B cell (primary cell): ENCODE measurements at regions not wholly inside any gene's neighbourhood (a gene's known extent, or its start where the extent isn't known, plus 50 kb on each side); places are given as distances from the start of the nearest gene placed in this dataset.

ENCODE experiments used
- ATAC-seq: fragments of 200-7000 bp; cut with Tn5 transposase; one replicate; pipeline ENCODE4 v1.10.0; 2021; ENCODE audit warnings: low read depth, mild to moderate bottlenecking, moderate number of reproducible peaks, moderate library complexity
- CTCF ChIA-PET: fragments of 350-600 bp; sonication (Branson Sonifier 250); formaldehyde crosslinking; loops from one replicate; lab custom pipeline; 2021; ENCODE audit warnings: antibody characterized with exemption, inconsistent platforms; lab: Charles Lee
- POLR2A ChIA-PET: fragments of 350-600 bp; sonication (Branson Sonifier 250); formaldehyde crosslinking; loops from one replicate; lab custom pipeline; 2021; ENCODE audit warnings: antibody characterized with exemption; lab: Charles Lee
- DNase-seq: peaks from one replicate; pipeline ENCODE4 v3.0.0; 2013
- H2AFZ ChIP-seq: 2 replicates; pipeline ENCODE4 v1.6.1; 2012; ENCODE audit warnings: mild to moderate bottlenecking, low read depth, low read length; ENCODE audit not compliant: insufficient read depth, poor library complexity, severe bottlenecking
- H3K27ac ChIP-seq, 2 donors: 1 replicate in 1 of 2; 2 replicates in 1 of 2; pipeline ENCODE4 v1.5.1; 2012 to 2013; ENCODE audit warnings: low read length in 2 of 2, mild to moderate bottlenecking in 2 of 2, moderate library complexity in 1 of 2
- H3K27me3 ChIP-seq, 4 experiments: fragments of 200-600 bp in 1 of 4; sonication (generic) in 1 of 4; replicated peaks in 1 of 4; 1 replicate in 2 of 4; 2 replicates in 2 of 4; pipeline versions ENCODE4 v1.6.1 to v1.7.0; 2013 to 2016; ENCODE audit warnings: low read length in 3 of 4, mild to moderate bottlenecking in 2 of 4, mixed read lengths in 1 of 4, moderate library complexity in 1 of 4; ENCODE audit not compliant: insufficient read depth in 4 of 4, control insufficient read depth in 3 of 4; ENCODE audit errors: control extremely low read depth in 1 of 4
- H3K36me3 ChIP-seq, 2 experiments: replicated peaks in 1 of 2; 1 replicate in 1 of 2; 2 replicates in 1 of 2; pipeline versions ENCODE4 v1.6.1 to v1.7.1; 2013; ENCODE audit warnings: low read length in 1 of 2; ENCODE audit not compliant: insufficient read depth in 2 of 2, control insufficient read depth in 1 of 2; ENCODE audit errors: control extremely low read depth in 1 of 2, extremely low read depth in 1 of 2
- H3K4me1 ChIP-seq, 2 donors: fragments of 200-600 bp in 1 of 2; sonication (generic) in 1 of 2; 1 replicate in 1 of 2; 2 replicates in 1 of 2; pipeline versions ENCODE4 v1.5.1 to v1.6.1; 2013 to 2017; ENCODE audit warnings: low read length in 2 of 2; ENCODE audit not compliant: control insufficient read depth in 2 of 2, insufficient read depth in 2 of 2
- H3K4me2 ChIP-seq: replicated peaks from 2 replicates; pipeline ENCODE3; 2012; ENCODE audit warnings: mild to moderate bottlenecking, low read depth, low read length; ENCODE audit not compliant: poor library complexity, severe bottlenecking
- H3K4me3 ChIP-seq, 5 experiments: fragments of 200-600 bp in 1 of 5; sonication (generic) in 1 of 5; 1 replicate in 3 of 5; 2 replicates in 2 of 5; pipeline versions ENCODE4 v1.5.1 to v1.7.0; 2011 to 2016; ENCODE audit warnings: low read length in 4 of 5, mild to moderate bottlenecking in 4 of 5, low read depth in 2 of 5, control low read depth in 1 of 5, moderate library complexity in 1 of 5; ENCODE audit not compliant: insufficient read depth in 1 of 5; ENCODE audit errors: control extremely low read depth in 1 of 5, extremely low read depth in 1 of 5
- H3K79me2 ChIP-seq: fragments of 200-600 bp; sonication (generic); one replicate; pipeline ENCODE4 v1.6.0; 2016; ENCODE audit warnings: low read length; ENCODE audit not compliant: control insufficient read depth, insufficient read depth
- H3K9ac ChIP-seq: fragments of 200-600 bp; sonication (generic); 2 replicates; pipeline ENCODE4 v1.6.1; 2017; ENCODE audit warnings: mild to moderate bottlenecking, low read length, moderate library complexity
- H3K9me3 ChIP-seq, 3 donors: one replicate each; pipeline versions ENCODE4 v1.6.1 to v1.7.1; 2013; ENCODE audit warnings: low read length in 2 of 3; ENCODE audit not compliant: control insufficient read depth in 2 of 3, insufficient read depth in 1 of 3; ENCODE audit errors: control extremely low read depth in 1 of 3
- H4K20me1 ChIP-seq: 2 replicates; pipeline ENCODE4 v1.6.0; 2012; ENCODE audit warnings: mild to moderate bottlenecking, low read length; ENCODE audit not compliant: insufficient read depth, control insufficient read depth, poor library complexity, severe bottlenecking
- H3K27ac Mint-ChIP-seq: one replicate; pipeline ENCODE4 v1.8.0; 2021; ENCODE audit warnings: mixed read lengths
- H3K27me3 Mint-ChIP-seq: one replicate; pipeline ENCODE4 v1.8.0; 2021; ENCODE audit warnings: mixed read lengths
- H3K4me1 Mint-ChIP-seq: one replicate; pipeline ENCODE4 v1.8.0; 2021; ENCODE audit warnings: mixed read lengths
- H3K4me3 Mint-ChIP-seq: one replicate; pipeline ENCODE4 v1.8.0; 2021; ENCODE audit warnings: mixed read lengths
- H3K9me3 Mint-ChIP-seq: one replicate; pipeline ENCODE4 v1.8.0; 2022; ENCODE audit warnings: mixed read lengths; ENCODE audit not compliant: insufficient read depth
- EZH2 ChIP-seq: IDR thresholded peaks from 2 replicates; pipeline ENCODE4 v1.6.1; 2012; ENCODE audit warnings: borderline replicate concordance, low read depth, mild to moderate bottlenecking, moderate library complexity, low read length; ENCODE audit not compliant: insufficient read depth, poor library complexity, severe bottlenecking
- WGBS: methylation state at CpG from one replicate; pipeline ENCODE4 v1.1.5; 2013; ENCODE audit warnings: missing lambda C conversion rate; ENCODE audit not compliant: insufficient coverage; 5-methylcytosine and 5-hydroxymethylcytosine counted together
- intact Hi-C: fragments of 100-400 bp; cut with micrococcal nuclease; formaldehyde crosslinking; loops from one replicate; pipeline ENCODE4 v1.10.0; 2022
- TF ChIP-seq, protein P1 (sequence below): fragments of 200-600 bp; IDR thresholded peaks from one replicate; pipeline ENCODE4 v1.8.0; 2022; ENCODE audit warnings: antibody characterized with exemption, mild to moderate bottlenecking

DNA sequence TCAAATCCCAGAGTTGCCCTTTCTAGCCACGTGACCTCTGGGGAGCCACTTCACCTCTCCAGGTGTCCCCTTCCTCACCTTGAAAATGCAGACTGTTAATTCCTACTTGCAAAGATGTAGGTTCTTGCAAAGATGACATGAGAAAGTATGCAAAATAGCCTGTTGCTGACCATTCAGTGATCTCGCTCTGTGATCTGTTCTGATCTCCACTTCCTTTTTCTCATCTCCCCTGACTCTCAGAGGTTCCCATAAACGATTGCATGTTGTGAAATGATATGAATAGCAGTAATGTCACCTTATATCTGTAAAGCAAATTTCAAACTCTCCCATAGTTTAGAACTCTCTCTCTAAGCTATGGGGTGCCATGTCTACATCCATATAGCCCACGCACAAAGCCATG is 182.3 kb downstream of the TMEM132E start:
- peaks cover 0 to 11% (median 0%) of the 10 kb centered on the region in 4 experiments for H3K27me3 ChIP-seq
- H3K9me3 ChIP-seq, result no peaks in the 10 kb centered on the region
- WGBS, result 80% methylated on average over 1 of the region's 4 CpGs
- H3K36me3 ChIP-seq, result no peaks in the 10 kb centered on the region
- H3K27ac Mint-ChIP-seq, result no peak overlapping the region
- ATAC-seq (no peak), DNase-seq (no peak)
- intact Hi-C loops, result no loop called here
- H3K9ac ChIP-seq, result no peak overlapping the region
- no peaks in the 10 kb centered on the region for H3K4me1 Mint-ChIP-seq
- ChIA-PET CTCF (no interaction called here), POLR2A (no interaction called here)
- H3K4me3 ChIP-seq, result no peak overlapping the region
- H3K4me2 ChIP-seq, result no peak overlapping the region
- H2AFZ ChIP-seq, result no peak overlapping the region
- H3K27ac ChIP-seq, result no peak overlapping the region
- no peak overlapping the region for H3K4me3 Mint-ChIP-seq
- H3K27me3 Mint-ChIP-seq, result peaks cover 33% of the 10 kb centered on the region
- no peaks in the 10 kb centered on the region for H3K9me3 Mint-ChIP-seq
- no peaks in the 10 kb centered on the region for H4K20me1 ChIP-seq
- no peaks in the 10 kb centered on the region for H3K79me2 ChIP-seq
- TF ChIP-seq, protein P1, sequence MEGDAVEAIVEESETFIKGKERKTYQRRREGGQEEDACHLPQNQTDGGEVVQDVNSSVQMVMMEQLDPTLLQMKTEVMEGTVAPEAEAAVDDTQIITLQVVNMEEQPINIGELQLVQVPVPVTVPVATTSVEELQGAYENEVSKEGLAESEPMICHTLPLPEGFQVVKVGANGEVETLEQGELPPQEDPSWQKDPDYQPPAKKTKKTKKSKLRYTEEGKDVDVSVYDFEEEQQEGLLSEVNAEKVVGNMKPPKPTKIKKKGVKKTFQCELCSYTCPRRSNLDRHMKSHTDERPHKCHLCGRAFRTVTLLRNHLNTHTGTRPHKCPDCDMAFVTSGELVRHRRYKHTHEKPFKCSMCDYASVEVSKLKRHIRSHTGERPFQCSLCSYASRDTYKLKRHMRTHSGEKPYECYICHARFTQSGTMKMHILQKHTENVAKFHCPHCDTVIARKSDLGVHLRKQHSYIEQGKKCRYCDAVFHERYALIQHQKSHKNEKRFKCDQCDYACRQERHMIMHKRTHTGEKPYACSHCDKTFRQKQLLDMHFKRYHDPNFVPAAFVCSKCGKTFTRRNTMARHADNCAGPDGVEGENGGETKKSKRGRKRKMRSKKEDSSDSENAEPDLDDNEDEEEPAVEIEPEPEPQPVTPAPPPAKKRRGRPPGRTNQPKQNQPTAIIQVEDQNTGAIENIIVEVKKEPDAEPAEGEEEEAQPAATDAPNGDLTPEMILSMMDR, result no peak
- TF ChIP-seq EZH2, result no peak
- H3K4me1 ChIP-seq, result no peaks in the 10 kb centered on the region

GRCh38 chr17:34760931-34761495 is 181.6 kb downstream of the TMEM132E start:
- intact Hi-C loops, result no loop called here
- Mint-ChIP-seq H3K27ac (no peak overlapping the region), H3K27me3 (peaks cover 36% of the 10 kb centered on the region), H3K4me3 (no peak overlapping the region), H3K4me1 (no peaks in the 10 kb centered on the region), H3K9me3 (no peaks in the 10 kb centered on the region)
- Histone ChIP-seq H3K36me3 (no peaks in the 10 kb centered on the region), H3K4me1 (no peaks in the 10 kb centered on the region), H3K9ac (no peak overlapping the region), H2AFZ (no peak overlapping the region), H3K4me2 (no peak overlapping the region), H4K20me1 (no peaks in the 10 kb centered on the region), H3K9me3 (no peaks in the 10 kb centered on the region), H3K27me3 (peaks cover 0 to 11% (median 0%) of the 10 kb centered on the region in 4 experiments), H3K4me3 (no peak overlapping the region), H3K79me2 (no peaks in the 10 kb centered on the region), H3K27ac (no peak overlapping the region)
- TF ChIP-seq, protein P1, result no peak
- TF ChIP-seq EZH2, result no peak
- ATAC-seq, result no peak
- no CpG with 5 or more reads among the region's 3 CpGs for WGBS
- ChIA-PET CTCF (no interaction called here), POLR2A (no interaction called here)
- no peak for DNase-seq
